Activated CD8-positive, alpha-beta T cell treated with anti-CD3 and anti-CD28 coated beads for 36 hours (primary cell): ENCODE measurements at regions not wholly inside any gene's neighbourhood (a gene's known extent, or its start where the extent isn't known, plus 50 kb on each side); places are given as distances from the start of the nearest gene placed in this dataset.

Experiments used
- ATAC-seq: fragments of 200-7000 bp; cut with Tn5 transposase; one replicate; pipeline ENCODE4 v1.10.0; 2021; ENCODE audit warnings: mild to moderate bottlenecking, moderate library complexity
- CTCF ChIA-PET: fragments of 350-600 bp; sonication (Branson Sonifier 250); formaldehyde crosslinking; loops from one replicate; lab custom pipeline; 2021; ENCODE audit warnings: antibody characterized with exemption; lab: Charles Lee
- POLR2A ChIA-PET: fragments of 350-600 bp; sonication (Branson Sonifier 250); formaldehyde crosslinking; loops from one replicate; lab custom pipeline; 2021; ENCODE audit warnings: antibody characterized with exemption; lab: Charles Lee
- DNase-seq: peaks from one replicate; pipeline ENCODE4 v3.0.0-alpha.2; 2020
- H3K27ac Mint-ChIP-seq: one replicate; pipeline ENCODE4 v1.8.0; 2021; ENCODE audit warnings: mild to moderate bottlenecking, mixed read lengths
- H3K27me3 Mint-ChIP-seq: one replicate; pipeline ENCODE4 v1.8.0; 2021; ENCODE audit warnings: mixed read lengths
- H3K36me3 Mint-ChIP-seq: one replicate; pipeline ENCODE4 v1.8.0; 2021; ENCODE audit warnings: low read depth, mixed read lengths
- H3K4me1 Mint-ChIP-seq: one replicate; pipeline ENCODE4 v1.8.0; 2021; ENCODE audit warnings: low read depth, mixed read lengths
- H3K4me3 Mint-ChIP-seq: one replicate; pipeline ENCODE4 v1.8.0; 2021; ENCODE audit warnings: mild to moderate bottlenecking, moderate library complexity, mixed read lengths
- H3K9me3 Mint-ChIP-seq: one replicate; pipeline ENCODE4 v1.8.0; 2021; ENCODE audit warnings: mixed read lengths
- CTCF ChIP-seq: fragments of 200-600 bp; IDR thresholded peaks from one replicate; pipeline ENCODE4 v1.8.0; 2022; ENCODE audit warnings: antibody characterized with exemption, mild to moderate bottlenecking
- intact Hi-C: fragments of 100-400 bp; cut with micrococcal nuclease; formaldehyde crosslinking; loops from one replicate; pipeline ENCODE4 v1.10.0; 2022

GRCh38 chr3:84184937-84185336 lies 773.9 kb upstream of the CADM2 start:
- ChIA-PET POLR2A (no interaction called here), CTCF (no interaction called here)
- Mint-ChIP-seq H3K27ac (no peak overlapping the region), H3K4me1 (no peaks in the 10 kb centered on the region), H3K9me3 (peaks cover 7% of the 10 kb centered on the region), H3K27me3 (no peaks in the 10 kb centered on the region), H3K4me3 (no peak overlapping the region), H3K36me3 (no peaks in the 10 kb centered on the region)
- ATAC-seq: no peak
- no peak for DNase-seq
- intact Hi-C loops: no loop called here
- TF ChIP-seq CTCF: no peak

DNA sequence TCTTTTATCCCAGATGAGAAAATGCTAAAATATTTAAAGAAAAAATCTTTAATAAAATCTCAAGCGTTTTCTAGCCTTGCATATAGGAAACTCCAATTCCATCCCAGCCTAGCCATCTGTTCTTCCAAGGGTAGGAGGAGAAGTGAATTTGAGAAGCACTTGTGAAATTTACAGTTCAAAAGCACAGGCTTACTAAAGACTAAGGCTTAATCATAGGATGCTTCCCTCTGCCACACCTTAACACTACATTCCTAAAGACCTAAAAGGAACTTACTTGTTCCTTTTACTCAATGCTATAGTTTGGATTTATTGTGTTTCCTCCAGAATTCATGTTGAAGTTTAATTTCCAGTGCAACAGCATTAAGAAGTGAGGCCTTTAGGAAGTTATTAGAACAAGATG lies 764.8 kb upstream of the CADM2 start:
- H3K27me3 Mint-ChIP-seq: no peaks in the 10 kb centered on the region
- DNase-seq (no peak), ATAC-seq (no peak)
- peaks cover 22% of the 10 kb centered on the region for H3K9me3 Mint-ChIP-seq
- H3K27ac Mint-ChIP-seq: no peak overlapping the region
- H3K4me3 Mint-ChIP-seq: no peak overlapping the region
- ChIA-PET POLR2A (no interaction called here), CTCF (no interaction called here)
- H3K36me3 Mint-ChIP-seq: no peaks in the 10 kb centered on the region
- intact Hi-C loops: no loop called here
- no peaks in the 10 kb centered on the region for H3K4me1 Mint-ChIP-seq
- no peak for TF ChIP-seq CTCF

DNA sequence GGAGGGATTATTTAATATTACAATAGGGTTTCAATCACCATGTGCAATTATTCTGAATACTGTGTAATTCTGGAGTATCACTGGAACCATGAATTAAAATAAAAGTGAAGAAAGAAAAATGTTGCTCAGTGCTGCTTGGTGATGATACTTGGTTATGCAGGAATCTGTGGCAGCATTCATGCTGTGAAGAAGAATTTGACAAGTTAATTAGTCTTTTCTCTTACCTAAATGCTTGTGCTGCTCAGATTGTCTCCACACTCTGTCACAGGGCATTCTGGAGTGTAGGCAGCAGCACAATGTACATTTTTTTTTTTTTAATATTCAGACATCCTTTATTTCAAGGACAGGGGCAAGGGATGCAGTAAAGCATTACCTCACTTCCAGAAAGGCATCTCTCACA lies 749.3 kb upstream of the CADM2 start:
- H3K36me3 Mint-ChIP-seq: no peaks in the 10 kb centered on the region
- no peaks in the 10 kb centered on the region for H3K4me1 Mint-ChIP-seq
- H3K9me3 Mint-ChIP-seq: peaks cover 17% of the 10 kb centered on the region
- DNase-seq (no peak), ATAC-seq (no peak)
- no peak overlapping the region for H3K27ac Mint-ChIP-seq
- intact Hi-C loops: no loop called here
- no peak overlapping the region for H3K4me3 Mint-ChIP-seq
- no peaks in the 10 kb centered on the region for H3K27me3 Mint-ChIP-seq
- TF ChIP-seq CTCF: no peak
- CTCF ChIA-PET: no interaction called here
- POLR2A ChIA-PET: no interaction called here

DNA sequence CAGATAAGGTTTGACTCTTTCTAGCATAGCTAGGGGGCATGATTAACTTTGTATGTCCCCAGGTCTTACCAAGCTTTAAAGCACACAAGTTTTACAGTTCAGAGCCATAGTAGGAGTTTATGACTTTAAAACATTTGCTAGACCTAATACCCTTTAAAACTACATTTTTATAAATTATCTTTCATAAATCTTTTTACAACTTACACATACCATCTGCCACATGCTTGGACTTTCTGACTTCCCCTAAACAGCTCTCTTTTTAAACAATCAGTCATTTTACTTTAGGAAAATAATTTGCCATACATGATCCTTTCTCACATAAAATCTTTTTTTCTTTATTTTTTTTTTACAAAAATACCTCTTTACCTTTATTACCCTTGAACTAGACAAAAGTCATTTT lies 735.3 kb upstream of the CADM2 start:
- Mint-ChIP-seq H3K9me3 (peaks cover 22% of the 10 kb centered on the region), H3K4me1 (no peaks in the 10 kb centered on the region), H3K4me3 (no peak overlapping the region), H3K27me3 (no peaks in the 10 kb centered on the region), H3K36me3 (no peaks in the 10 kb centered on the region), H3K27ac (no peak overlapping the region)
- intact Hi-C loops: no loop called here
- ATAC-seq: no peak
- CTCF ChIA-PET: no interaction called here
- TF ChIP-seq CTCF: no peak
- POLR2A ChIA-PET: no interaction called here
- no peak for DNase-seq

DNA sequence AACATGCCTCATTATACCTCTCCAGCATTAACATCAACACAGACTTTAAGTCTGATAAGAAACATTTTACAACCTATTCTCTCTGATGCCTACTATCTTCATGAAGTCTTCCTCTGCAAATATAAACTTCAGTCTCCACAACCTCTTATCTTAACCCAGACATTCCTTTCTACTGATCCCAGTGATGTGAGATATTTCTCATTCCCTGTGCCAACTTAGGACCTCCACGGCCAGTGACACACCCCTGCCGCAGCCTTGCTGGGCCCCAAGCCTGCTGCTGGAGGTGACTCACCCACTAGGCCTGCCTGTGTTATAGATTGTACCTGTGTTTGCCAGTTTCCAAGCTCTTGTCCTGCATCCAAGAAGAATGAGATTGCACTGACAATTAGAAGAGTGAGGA lies 734.5 kb upstream of the CADM2 start:
- no peaks in the 10 kb centered on the region for H3K4me1 Mint-ChIP-seq
- ChIA-PET CTCF (no interaction called here), POLR2A (no interaction called here)
- intact Hi-C loops: no loop called here
- H3K36me3 Mint-ChIP-seq: no peaks in the 10 kb centered on the region
- DNase-seq (no peak), ATAC-seq (no peak)
- no peak for TF ChIP-seq CTCF
- peaks cover 22% of the 10 kb centered on the region for H3K9me3 Mint-ChIP-seq
- no peak overlapping the region for H3K4me3 Mint-ChIP-seq
- H3K27me3 Mint-ChIP-seq: no peaks in the 10 kb centered on the region
- H3K27ac Mint-ChIP-seq: no peak overlapping the region
